GM18867 (cell line): ENCODE measurements at regions not wholly inside any gene's neighbourhood (a gene's known extent, or its start where the extent isn't known, plus 50 kb on each side); places are given as distances from the start of the nearest gene placed in this dataset.

ENCODE experiments used
- ATAC-seq: cut with Tn5 transposase; IDR thresholded peaks from one replicate; pipeline ENCODE4 v1.9.1; 2021; ENCODE audit warnings: mild to moderate bottlenecking, moderate library complexity; ENCODE audit not compliant: unreplicated experiment

DNA sequence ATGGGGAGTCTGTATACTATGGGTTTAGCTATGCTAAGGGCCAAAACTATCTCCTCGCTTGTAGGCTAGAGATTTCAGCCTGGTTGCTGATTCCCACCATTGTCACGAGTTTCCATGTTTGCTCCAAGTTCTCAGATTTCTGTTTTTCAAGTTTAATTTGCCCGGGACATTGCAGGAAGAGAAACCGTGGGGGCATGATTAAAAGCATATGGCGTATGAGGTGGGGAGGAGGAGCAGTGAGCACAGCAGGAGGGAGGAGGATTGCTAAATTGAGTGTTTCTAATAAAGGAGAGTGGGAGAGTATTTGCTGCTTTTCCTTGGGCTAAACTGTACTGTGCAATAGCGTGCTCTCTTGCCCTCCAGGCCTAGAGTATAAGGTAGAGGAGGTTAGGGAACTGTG, 558.4 kb downstream of the METTL15 start:
- no peak for ATAC-seq

DNA sequence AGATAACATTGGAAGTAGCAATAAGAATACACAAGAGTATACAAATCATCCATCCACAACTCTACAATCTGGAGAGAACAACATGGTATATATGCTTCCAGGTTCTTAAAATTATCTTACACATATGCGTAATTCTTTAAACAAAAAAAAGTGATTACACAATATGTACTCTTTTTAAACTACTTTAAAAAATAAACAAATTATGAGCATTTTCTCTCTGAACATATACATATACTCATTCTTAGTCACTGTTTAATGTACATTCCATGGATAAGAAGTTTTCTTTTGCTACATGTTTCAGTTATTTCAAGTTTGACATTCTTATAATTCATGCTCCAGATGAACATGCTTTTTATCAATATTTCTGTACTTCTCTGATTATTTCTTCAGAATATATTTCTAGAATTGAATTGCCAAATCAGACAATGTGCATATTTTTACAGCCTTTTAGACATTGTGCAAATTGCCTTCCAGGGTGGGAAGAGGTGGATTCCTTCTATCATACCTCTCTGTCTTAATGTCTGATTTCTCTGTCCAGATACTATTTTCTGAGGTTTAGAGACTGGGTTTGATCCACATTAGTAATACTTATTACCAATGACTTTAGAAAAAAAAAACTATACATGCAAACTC, 551.6 kb downstream of the METTL15 start:
- ATAC-seq, result no peak

DNA sequence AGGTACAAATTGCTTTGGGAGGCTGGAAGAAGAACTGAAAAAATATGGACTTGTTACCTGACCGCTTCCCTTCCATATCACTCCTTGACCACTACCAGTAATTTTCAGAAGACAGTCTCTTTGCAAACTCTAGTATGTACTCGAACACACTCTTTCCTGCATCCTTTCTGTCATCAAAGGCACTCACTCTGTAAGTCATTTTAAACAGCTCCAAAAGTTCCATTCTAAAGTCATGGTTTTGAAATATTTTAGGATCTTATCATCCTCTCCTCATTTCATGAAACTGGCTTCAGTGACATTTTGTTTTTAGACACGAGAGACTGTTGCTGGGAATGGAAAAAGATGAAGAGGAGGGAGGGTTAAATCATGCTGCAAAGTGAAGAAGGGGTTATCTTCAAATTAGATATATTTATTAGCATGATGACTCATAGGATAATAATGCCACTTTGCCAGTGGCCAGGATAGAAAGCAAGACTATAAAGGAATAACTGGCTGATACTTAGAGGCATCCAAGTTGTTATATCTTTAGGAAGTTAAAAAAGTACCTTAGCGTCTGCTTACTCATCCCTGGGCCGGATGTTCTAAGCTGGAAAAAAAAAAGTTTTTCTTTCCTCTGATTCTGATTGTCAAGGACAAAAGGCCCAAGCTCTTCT, 549.3 kb downstream of the METTL15 start:
- no peak for ATAC-seq

DNA sequence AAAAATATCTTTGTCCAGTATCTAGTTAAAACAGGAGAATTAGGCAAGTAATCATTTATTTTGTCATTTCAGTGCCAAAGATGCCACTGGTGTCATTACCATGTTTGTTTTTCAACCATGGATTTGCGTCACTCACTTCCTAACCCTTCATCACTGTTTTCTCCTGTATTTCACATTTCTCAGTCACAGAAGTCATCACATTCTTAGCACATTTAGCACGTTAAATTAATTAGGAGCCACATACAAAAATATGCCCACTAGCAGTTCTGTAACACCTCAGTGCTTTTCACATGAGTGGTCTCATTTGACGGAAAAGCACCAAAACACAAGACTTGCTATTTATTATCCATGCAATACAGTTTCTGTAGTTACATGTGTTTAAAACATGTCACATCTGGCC, 546.0 kb downstream of the METTL15 start:
- ATAC-seq, result no peak

DNA sequence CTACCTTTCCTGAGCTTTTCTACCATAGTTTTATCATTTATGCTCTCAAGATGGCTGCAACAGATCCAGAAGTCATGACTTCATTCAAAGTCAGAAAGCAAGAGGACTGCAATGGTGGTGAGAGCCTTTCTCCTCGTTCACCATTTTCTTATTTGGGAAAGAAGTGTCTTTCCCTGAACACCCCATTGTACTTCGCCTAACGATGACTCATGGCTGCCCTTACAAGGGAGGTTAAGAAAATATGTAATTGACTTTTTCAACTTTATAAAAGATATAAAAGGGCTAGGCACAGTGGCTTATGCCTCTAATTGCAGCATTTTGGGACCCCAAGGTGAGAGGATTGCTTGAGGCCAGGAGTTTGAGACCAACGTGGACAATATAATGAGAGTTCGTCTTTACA, 541.7 kb downstream of the METTL15 start:
- no peak for ATAC-seq

DNA sequence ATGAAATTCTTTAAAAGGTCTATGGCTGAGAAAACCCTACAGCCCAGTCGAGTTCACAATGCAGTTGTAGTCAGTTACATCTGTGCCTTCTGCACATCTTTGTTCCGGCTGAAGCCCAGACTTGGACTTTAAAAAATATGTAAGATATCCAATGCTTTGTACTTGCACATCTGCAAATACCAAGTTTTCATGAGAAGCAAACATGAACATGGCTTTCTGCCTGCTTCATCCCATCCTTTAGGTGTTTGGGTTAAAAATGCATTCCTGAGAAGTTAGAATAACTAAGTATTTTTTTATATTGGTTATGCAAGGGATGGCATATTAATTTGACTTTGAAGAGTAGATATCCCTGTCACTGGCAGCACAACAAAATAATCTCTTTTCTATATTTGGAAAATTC, 528.4 kb downstream of the METTL15 start:
- ATAC-seq, result no peak

DNA sequence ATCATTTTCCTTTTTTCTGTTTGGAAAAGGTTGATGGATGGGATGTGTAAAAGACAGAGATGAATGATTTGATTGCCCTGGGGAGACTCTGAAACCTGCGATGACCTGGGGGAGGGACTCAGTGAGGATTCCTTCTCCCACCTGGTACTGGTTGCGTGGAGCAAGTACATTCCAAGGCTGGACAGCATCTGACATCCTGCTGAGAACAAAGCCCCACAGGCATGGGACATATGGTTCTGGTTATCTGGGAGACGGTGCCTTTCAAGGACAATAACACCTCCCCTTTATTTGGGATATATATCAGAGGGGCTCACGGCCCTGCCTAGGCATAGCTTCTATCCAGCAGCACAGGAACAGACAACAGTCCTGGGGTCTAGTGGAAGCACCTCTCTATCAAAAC, 527.8 kb downstream of the METTL15 start:
- ATAC-seq, result no peak

DNA sequence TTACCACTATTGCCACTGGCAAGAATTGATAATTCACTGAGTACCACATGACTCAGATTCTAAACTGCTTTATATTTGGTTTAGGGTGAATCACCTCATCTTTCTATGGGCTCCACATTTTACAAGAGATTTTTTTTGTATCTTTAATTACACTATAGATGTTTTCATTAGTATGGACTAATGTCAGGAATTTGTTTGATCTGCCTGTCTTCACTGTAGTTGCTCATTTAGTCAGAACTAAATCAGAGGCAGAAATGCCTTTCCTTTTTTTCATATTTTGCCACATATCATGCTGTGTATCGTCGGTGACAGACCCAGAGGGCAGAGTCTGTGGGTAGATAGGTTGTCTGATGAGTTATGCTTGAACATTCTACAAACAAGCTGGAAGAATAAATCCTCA, 524.1 kb downstream of the METTL15 start:
- no peak for ATAC-seq

DNA sequence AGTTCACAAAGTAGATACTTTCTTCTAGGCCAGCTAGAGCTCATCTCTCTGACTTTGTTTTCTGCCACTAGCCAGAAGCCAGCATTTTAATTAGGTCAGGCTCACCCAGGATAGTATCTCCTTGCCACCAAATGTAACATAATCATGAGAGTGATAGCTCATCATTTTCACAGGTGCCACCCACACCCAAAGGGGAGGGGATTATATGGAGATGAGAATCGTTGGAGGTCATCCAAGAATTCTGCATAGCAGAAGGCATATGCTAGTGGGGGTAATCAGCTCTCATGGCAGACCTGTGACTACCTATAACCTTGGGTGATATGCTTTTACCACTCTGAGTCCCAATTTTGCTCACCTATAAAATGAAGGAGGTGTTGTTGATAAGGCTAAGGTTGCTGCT, 523.0 kb downstream of the METTL15 start:
- no peak for ATAC-seq

DNA sequence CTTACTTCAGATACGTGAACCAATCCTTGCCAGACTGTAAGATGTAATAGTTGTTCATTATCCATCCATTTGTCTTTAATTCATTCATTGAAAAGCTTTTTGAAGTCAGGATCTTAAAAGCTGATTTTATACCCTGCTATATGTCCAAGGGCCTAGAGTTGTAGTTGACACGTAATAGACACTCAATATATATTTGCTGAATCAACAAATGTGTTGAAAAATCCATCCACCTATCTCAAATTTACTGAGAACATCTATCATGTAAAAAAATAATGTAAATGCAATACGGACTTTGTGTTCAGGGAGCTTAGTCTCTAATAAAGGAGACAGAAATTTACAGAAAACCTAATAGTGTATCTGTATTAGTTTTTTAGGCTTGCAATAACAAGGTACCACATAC, 521.0 kb downstream of the METTL15 start:
- ATAC-seq, result no peak

DNA sequence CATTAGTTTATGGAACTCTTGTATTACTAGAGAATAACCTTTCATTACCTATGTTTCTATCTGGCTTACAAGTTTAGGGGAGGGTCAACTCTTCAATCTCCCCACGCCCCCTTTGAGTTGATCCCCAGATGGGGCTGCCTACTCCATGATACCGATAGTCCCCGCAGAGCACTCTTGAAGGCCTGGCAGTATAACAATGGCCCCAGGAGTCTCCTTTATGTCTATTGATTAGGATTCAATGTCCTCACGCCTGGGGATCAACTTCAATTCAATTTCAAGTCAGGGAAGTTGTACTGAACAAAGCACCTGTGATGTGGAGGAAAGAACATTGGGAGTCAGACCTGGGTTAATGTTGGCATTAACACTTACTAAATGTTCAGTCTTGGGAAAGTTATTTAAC, 520.2 kb downstream of the METTL15 start:
- no peak for ATAC-seq

DNA sequence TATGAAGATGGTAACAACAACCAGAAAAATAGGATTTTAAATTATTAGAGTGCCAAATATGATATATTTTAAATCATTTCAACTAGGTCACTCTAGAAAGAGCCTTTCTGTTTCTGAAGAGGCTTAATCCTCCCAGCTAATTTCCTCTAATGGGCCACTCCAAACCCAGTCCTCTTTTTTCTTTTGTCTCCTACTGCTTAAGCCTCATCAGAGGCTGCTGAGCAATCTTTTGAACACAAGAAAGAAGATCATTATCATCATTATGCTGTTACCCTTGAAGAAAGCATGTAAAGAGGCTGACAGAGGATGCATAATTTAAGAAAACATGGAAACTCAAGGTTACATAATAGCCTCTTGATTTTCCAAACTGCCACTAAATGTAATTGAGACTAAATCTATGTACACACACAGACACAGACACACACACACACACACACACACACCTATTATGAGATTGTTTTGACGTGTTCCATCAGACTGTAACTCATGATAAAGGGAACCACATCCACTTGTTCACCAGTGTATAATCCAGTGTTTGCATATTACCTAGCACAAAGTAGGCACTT, 519.6 kb downstream of the METTL15 start:
- no peak for ATAC-seq

DNA sequence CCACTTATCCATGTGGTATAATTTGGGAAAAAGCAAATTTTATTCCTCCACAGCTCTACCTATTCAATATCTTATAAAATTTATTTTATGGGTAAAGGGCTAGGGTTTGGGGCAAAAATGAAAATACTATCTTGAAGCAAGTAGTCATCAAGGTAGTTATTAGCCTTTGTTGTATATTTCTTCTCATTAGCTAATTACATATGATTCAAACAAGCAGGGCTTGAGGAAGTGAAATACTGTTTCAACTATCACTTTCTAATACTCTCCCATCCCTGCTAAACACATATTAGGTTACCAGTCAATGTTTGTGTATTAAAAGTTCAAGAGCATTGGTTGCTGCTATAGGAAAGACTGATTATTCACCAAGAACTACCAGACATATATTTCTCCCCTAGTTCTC, 517.3 kb downstream of the METTL15 start:
- no peak for ATAC-seq

DNA sequence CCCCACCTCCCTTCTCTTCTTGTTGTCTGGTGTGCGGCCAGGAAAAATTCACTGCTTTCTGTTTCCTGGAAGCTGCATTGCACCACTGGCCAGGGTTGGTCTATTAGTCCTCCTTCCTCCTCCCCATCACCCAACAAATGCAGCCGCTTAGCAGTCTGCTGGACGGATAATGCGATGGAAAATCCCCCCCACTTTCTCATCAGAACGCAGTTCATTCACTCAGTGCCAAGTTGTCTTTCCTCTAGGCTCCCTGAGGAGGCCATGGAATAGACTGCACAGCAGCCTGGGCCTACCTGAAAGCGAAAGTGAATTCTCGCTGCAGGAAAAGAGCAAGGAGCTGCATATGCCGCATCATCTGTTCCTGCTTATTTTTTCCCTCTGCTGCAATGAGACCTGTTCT, 513.6 kb downstream of the METTL15 start:
- no peak for ATAC-seq

DNA sequence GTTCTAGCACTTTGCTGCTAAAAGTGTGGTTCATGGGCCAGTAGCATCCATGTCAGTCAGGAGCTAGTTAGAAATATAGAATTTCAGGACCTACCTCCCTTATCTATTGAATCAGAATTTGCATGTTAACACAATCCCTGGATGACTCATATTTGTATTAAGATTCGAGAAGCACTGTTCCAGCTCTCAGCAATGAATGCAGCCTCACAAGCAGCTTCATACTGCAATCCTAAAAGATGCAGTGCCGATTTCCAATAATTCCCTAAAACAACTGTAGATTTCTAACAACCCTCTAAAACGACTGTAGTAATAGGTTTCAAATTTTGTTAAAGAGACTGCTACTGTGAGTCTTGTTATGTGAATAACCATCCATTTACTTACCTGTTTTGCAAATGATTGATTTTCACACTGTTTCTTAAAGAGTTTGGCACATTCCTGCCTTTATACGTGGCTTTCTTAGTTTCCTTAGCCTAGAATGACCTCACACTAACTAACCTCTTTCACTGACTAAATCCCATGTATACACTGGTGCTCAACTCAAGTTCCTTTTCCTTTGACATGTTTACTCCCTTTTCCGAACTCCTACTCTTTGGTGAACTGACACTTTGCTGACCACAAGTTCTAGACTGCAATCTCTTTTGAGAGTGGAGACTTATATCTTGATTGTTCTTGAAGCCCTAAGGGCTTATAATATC, 511.8 kb downstream of the METTL15 start:
- no peak for ATAC-seq

DNA sequence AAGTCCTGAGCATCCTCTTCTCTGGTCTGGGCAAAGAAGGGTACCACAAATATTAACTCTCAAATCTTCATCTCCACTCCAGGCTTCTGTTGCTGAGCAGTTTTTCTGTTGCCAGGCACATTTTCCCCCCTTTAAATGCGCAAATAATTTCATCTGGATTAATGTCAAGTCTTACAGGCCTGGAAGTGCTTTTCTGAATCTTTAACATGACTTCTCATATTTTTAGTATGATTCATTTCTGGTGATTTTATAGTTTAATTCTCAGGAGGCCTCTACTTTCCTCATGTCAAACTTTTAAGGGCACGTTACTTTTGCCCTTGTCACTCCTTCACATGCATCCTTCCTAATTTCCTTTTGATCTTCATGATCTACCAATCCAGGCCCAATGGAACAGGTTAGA, 510.2 kb downstream of the METTL15 start:
- ATAC-seq, result no peak

DNA sequence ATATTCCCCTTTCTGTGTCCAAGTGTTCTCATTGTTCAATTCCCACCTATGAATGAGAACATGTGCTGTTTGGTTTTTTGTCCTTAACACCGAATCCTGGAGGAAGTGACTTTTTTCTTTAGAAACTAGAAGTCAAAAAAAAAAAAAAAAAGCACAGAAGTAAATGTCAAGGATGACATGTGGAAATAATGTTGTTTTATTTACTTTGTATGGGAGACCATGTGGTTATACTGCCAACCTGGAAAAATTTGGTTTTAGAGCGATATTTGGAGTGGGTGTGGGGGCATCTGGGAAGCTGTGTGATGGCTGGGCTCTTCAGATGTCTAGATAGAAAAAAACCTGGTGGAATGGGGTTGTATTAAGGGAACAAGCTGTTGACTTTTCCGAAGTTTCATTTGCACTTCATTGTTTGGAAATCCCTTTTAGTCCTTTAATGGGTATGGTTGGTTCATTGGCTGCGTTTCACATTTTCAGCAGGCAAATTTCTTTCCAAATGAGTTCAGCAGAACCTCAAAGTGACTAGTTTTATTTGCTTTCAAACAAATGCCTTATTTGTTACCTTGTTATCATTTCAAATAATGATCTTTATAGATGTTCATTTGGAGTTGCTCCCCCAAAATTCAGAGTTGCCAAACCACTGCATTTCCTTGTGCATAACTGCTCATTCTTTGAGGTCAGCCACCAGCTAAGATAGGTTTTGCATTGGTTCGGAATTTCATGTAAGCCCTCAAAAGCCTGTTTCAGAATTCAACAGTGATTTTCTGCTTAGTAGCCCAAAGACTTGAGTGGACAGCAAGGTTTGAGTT, 508.2 kb downstream of the METTL15 start:
- ATAC-seq, result no peak

DNA sequence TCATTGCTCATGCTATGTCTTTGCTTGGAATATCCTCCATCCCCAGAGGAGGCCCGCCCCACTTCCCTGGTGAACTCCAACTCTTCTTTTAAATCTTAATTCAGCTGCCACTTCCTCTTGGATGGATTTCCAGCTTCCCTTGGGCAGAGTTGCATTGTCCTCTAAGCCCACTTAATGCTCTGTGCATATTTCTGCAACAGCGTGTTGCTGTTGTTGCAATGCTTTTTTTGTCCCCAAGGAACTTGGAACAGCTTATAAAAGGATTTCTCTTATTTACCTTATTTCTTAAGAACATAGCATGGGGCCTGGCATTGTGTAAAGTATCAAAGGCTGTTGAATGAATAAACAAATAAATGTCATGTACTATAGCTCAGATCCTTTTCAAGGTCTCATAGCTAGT, 507.4 kb downstream of the METTL15 start:
- no peak for ATAC-seq

DNA sequence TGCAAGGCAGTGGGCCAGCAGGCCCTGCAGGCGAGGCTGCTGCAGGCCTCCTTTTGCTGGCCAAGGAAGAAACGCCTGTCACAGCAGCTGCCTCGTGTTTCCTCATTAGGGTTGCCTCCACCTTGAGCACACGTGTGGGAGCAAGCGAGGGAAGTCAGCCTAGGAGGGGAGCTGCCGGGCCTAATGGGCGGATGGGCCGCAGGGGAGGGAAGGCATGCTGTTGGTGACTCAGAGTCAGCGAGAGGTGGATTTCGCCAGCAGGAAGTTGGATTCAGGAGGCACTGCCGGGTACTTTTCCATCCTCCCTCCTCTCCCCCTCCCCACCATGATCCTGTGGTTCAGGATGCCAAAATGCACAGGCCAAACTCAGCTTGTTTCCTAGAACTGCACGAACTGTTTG, 498.7 kb downstream of the METTL15 start:
- no peak for ATAC-seq

DNA sequence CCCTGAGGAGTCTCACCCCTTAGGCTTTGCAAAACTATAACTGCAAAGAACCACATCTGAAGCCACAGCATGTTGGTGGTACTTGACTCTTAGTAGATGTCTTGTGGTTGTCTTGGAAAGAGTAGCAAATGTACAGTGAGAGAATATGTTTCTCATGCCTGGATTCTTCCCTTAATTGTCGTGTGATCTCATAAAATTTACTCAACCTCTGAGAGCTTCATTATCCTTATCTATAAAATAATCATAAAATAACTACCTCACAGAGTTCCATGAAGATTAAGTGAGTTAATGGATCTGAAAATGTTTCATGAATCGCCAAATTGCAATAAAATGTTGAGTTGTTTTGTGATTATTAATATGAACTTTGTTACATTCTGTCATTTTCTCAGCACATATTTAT, 491.5 kb downstream of the METTL15 start:
- no peak for ATAC-seq

DNA sequence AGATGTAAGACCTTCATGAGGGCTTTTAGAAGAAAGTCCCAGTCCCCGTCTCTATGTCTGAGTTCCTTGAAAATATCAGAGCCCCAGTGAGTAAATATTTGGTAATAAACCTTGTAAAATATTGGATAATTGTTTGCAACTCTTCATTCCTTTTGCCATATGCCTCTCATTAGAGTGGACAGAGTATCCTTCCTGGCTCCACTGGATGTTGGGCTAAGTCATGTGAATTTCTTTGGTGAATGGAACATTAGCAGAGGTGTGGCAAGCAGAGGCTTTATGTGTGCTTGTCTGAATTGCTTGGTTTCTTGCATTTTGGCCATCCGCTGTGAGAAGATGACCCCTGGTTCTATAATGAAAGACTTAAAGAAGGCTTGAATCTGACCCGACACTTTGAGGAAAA, 490.3 kb downstream of the METTL15 start:
- no peak for ATAC-seq
